MM.1S (cell line): ENCODE measurements at regions not wholly inside any gene's neighbourhood (a gene's known extent, or its start where the extent isn't known, plus 50 kb on each side); places are given as distances from the start of the nearest gene placed in this dataset.

Source experiments
- CTCF ChIP-seq: fragments of 300-600 bp; sonication (generic); IDR thresholded peaks from 2 replicates; pipeline ENCODE4 v1.5.1; 2016; ENCODE audit warnings: antibody characterized with exemption, low read length, mixed read lengths
- EZH2 ChIP-seq: fragments of 300-600 bp; sonication (generic); optimal IDR thresholded peaks from 2 replicates; pipeline ENCODE3; 2017; ENCODE audit warnings: low read depth, mild to moderate bottlenecking, antibody characterized with exemption, low read length, mixed read lengths

DNA sequence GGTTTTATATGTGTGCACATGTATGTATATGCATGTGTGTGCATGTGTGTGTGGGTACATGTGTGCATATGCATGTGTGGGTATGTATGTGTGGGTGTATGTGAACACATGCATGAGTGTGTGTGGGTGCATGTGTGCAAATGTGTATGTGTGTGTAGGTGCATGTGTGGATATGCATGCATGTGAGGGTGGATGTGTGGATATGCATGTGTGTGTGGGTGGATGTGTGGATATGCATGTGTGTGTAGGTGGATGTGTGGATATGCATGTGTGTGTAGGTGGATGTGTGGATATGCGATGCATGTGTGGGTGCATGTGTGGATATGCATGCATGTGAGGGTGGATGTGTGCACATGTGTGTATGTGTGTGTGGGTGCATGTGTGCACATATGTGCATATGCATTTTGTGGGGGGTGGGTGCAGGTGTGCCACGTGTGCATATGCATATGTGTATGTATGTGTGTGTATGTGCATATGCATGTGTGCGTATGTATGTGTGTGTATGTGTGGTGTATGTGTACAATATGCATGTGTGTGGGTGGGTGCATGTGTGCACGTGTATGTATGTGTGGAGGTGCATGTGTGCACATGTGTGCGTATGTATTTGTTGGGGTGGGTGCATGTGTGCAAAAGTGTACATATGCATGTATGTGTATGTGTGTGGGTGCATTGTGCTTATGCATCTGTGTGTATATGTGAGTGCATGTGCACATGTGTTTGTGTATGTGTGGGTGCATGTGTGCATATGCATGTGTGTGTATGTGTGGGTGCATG lies 144.2 kb downstream of the GAS1 start:
- TF ChIP-seq CTCF, result no peak
- no peak for TF ChIP-seq EZH2
